ENCODE measurements at regions not wholly inside any gene's neighbourhood (a gene's known extent, or its start where the extent isn't known, plus 50 kb on each side); places are given as distances from the start of the nearest gene placed in this dataset.

GRCh38 chr12:61282790-61283575, 977.2 kb upstream of the USP15 start:
- TF ChIP-seq CTCF (IDR thresholded peaks at IDR 0.05) (no peak), POLR2A (IDR thresholded peaks at IDR 0.05) (no peak)
